ENCODE measurements at regions not wholly inside any gene's neighbourhood (a gene's known extent, or its start where the extent isn't known, plus 50 kb on each side); places are given as distances from the start of the nearest gene placed in this dataset.

DNA sequence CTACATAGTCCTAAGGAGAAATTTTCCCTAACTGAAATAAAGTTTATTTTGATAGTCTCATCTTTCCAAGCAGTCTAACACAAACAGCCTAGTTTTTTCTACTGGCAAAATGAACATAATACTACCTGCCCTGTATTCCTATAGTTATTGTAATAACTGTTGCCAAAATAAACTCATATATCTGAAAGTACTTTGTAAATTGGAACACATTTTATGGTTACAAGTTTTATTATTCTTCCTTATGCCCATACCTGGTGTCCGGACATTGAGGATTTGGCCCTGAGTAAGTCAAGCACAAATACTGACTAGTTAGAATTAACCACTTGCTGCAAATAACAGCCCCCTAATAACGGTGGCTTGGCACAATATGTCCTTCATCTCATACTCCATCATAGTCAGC is 120.4 kb upstream of the TOM1L1 start:
- H3K36me3 ChIP-seq (replicated peaks; ENCODE audit: low read depth, low read length), result no peaks in the 10 kb centered on the region
- H2AFZ ChIP-seq (ENCODE audit: low read depth, low read length), result no peak overlapping the region
- no peaks in the 10 kb centered on the region for H4K20me1 ChIP-seq (ENCODE audit: insufficient read depth, low read length)
- H3K9me3 ChIP-seq (ENCODE audit: insufficient read depth, low read length), result no peaks in the 10 kb centered on the region
- no peaks in the 10 kb centered on the region for H3K79me2 ChIP-seq (ENCODE audit: low read length)
- TF ChIP-seq, protein P1, sequence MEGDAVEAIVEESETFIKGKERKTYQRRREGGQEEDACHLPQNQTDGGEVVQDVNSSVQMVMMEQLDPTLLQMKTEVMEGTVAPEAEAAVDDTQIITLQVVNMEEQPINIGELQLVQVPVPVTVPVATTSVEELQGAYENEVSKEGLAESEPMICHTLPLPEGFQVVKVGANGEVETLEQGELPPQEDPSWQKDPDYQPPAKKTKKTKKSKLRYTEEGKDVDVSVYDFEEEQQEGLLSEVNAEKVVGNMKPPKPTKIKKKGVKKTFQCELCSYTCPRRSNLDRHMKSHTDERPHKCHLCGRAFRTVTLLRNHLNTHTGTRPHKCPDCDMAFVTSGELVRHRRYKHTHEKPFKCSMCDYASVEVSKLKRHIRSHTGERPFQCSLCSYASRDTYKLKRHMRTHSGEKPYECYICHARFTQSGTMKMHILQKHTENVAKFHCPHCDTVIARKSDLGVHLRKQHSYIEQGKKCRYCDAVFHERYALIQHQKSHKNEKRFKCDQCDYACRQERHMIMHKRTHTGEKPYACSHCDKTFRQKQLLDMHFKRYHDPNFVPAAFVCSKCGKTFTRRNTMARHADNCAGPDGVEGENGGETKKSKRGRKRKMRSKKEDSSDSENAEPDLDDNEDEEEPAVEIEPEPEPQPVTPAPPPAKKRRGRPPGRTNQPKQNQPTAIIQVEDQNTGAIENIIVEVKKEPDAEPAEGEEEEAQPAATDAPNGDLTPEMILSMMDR (IDR thresholded peaks at IDR 0.05; ENCODE audit: low read depth, low read length), result no peak
- no peak for TF ChIP-seq EZH2phosphoT487 (IDR thresholded peaks at IDR 0.05; ENCODE audit: low read depth)
- H3K27ac ChIP-seq (ENCODE audit: low read length), result no peak overlapping the region
- no peaks in the 10 kb centered on the region for H3K4me1 ChIP-seq (ENCODE audit: low read length)
- H3K9ac ChIP-seq (ENCODE audit: low read length), result no peak overlapping the region
- no peak overlapping the region for H3K4me3 ChIP-seq (ENCODE audit: low read length)
- H3K27me3 ChIP-seq (ENCODE audit: low read depth, low read length), result no peaks in the 10 kb centered on the region
- H3K4me2 ChIP-seq (ENCODE audit: low read length), result no peak overlapping the region

DNA sequence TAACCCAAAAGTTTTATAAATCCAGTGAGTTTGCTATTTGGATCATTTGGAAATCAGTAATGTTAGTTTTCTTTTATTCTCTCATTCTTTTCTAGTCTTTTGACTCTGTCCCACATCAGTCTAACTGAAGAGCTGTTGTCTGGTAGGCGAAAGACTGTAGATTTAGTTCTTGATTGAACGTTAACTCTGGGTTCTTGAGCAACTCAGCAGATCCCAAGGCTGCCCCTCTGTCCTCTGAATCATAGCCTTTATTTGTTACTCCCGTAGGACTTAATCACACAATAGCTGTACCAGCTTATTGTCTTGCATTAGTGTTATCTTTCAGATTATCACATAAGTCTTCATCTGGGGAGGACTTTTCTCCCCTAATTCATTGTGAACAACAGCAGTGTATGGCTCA is 119.3 kb upstream of the TOM1L1 start:
- Histone ChIP-seq H4K20me1 (ENCODE audit: insufficient read depth, low read length) (no peaks in the 10 kb centered on the region), H3K9me3 (ENCODE audit: insufficient read depth, low read length) (no peaks in the 10 kb centered on the region), H3K36me3 (replicated peaks; ENCODE audit: low read depth, low read length) (no peaks in the 10 kb centered on the region), H3K4me1 (ENCODE audit: low read length) (no peaks in the 10 kb centered on the region), H3K4me3 (ENCODE audit: low read length) (no peak overlapping the region), H3K27ac (ENCODE audit: low read length) (no peak overlapping the region), H3K79me2 (ENCODE audit: low read length) (no peaks in the 10 kb centered on the region), H3K27me3 (ENCODE audit: low read depth, low read length) (no peaks in the 10 kb centered on the region), H3K4me2 (ENCODE audit: low read length) (no peak overlapping the region), H2AFZ (ENCODE audit: low read depth, low read length) (no peak overlapping the region), H3K9ac (ENCODE audit: low read length) (no peak overlapping the region)
- TF ChIP-seq, protein P1 (IDR thresholded peaks at IDR 0.05; ENCODE audit: low read depth, low read length), result no peak
- TF ChIP-seq EZH2phosphoT487 (IDR thresholded peaks at IDR 0.05; ENCODE audit: low read depth), result no peak

DNA sequence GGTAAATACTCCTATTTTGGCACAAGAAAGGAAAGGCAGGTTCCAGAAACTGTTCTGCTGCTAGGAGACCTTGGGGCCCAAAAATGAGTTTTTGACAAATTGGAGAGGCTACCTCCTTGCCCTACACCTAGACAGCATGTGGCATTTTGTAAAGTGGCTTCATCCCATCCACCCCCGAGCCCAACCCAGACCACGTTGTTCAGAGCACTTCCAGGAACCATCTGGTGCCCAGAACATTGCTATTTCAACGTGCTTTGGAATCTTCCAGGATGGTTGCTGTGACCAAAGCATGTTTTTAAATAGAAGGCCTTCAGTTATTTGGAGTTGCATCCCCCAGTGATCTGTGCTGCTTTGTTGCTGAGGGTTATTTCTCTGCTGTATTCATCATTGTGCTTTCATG is 116.3 kb upstream of the TOM1L1 start:
- no peaks in the 10 kb centered on the region for H3K27me3 ChIP-seq (ENCODE audit: low read depth, low read length)
- no peak for TF ChIP-seq EZH2phosphoT487 (IDR thresholded peaks at IDR 0.05; ENCODE audit: low read depth)
- TF ChIP-seq, protein P1 (IDR thresholded peaks at IDR 0.05; ENCODE audit: low read depth, low read length), result no peak
- H3K4me2 ChIP-seq (ENCODE audit: low read length), result no peak overlapping the region
- H2AFZ ChIP-seq (ENCODE audit: low read depth, low read length), result no peak overlapping the region
- no peaks in the 10 kb centered on the region for H4K20me1 ChIP-seq (ENCODE audit: insufficient read depth, low read length)
- H3K9ac ChIP-seq (ENCODE audit: low read length), result no peak overlapping the region
- H3K9me3 ChIP-seq (ENCODE audit: insufficient read depth, low read length), result no peaks in the 10 kb centered on the region
- no peak overlapping the region for H3K4me3 ChIP-seq (ENCODE audit: low read length)
- no peaks in the 10 kb centered on the region for H3K36me3 ChIP-seq (replicated peaks; ENCODE audit: low read depth, low read length)
- H3K27ac ChIP-seq (ENCODE audit: low read length), result no peak overlapping the region
- H3K4me1 ChIP-seq (ENCODE audit: low read length), result no peaks in the 10 kb centered on the region
- no peaks in the 10 kb centered on the region for H3K79me2 ChIP-seq (ENCODE audit: low read length)

DNA sequence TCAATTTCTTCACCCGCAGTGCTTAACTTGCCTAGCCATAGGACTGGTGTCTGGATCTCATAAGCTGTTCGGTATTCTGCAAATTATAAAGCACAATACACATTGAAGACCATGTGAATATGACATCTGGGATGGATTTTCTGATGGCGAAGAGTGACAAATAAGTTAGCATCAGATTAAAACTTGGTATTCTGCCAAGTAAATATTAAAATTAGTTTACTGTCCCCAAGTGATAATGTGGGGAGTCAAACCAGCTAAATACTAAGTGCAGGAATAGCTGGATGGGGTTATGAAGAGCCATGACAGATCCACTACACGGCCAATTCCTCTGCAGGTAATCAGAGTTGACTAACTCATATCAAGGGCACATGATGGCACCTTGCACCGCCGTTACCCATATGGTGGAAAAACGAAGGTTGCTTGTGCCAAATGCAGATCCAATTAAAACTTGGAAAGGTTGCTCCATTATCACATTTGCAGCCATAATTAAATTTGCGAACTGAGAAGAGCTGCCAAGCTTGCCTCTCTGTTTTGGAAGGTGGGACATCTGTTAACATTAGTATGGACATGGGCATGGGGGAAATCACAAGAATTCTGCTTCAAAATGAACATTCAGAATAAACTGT is 114.9 kb upstream of the TOM1L1 start:
- Histone ChIP-seq H3K27ac (ENCODE audit: low read length) (no peak overlapping the region), H3K4me3 (ENCODE audit: low read length) (no peak overlapping the region), H3K9ac (ENCODE audit: low read length) (no peak overlapping the region), H2AFZ (ENCODE audit: low read depth, low read length) (no peak overlapping the region), H3K79me2 (ENCODE audit: low read length) (no peaks in the 10 kb centered on the region), H3K36me3 (replicated peaks; ENCODE audit: low read depth, low read length) (no peaks in the 10 kb centered on the region), H3K27me3 (ENCODE audit: low read depth, low read length) (no peaks in the 10 kb centered on the region), H4K20me1 (ENCODE audit: insufficient read depth, low read length) (no peaks in the 10 kb centered on the region), H3K9me3 (ENCODE audit: insufficient read depth, low read length) (no peaks in the 10 kb centered on the region), H3K4me1 (ENCODE audit: low read length) (no peaks in the 10 kb centered on the region), H3K4me2 (ENCODE audit: low read length) (no peak overlapping the region)
- TF ChIP-seq EZH2phosphoT487 (IDR thresholded peaks at IDR 0.05; ENCODE audit: low read depth), result no peak
- TF ChIP-seq, protein P1 (IDR thresholded peaks at IDR 0.05; ENCODE audit: low read depth, low read length), result no peak

Measured in OCI-LY3 (cell line).